HG03159 (cell line): ENCODE measurements at regions not wholly inside any gene's neighbourhood (a gene's known extent, or its start where the extent isn't known, plus 50 kb on each side); places are given as distances from the start of the nearest gene placed in this dataset.

Experiments
- ATAC-seq: cut with Tn5 transposase; IDR thresholded peaks from one replicate; pipeline ENCODE4 v1.9.1; 2021; ENCODE audit warnings: mild to moderate bottlenecking, moderate library complexity; ENCODE audit not compliant: unreplicated experiment

GRCh38 chr18:73742957-73743356 is 404.7 kb downstream of the FBXO15 start:
- no peak for ATAC-seq

- no peak for ATAC-seq
Measured at GRCh38 chr18:73741946-73742345, 405.7 kb downstream of the FBXO15 start.

GRCh38 chr18:73739098-73739497 is 408.5 kb downstream of the FBXO15 start:
- no peak for ATAC-seq

DNA sequence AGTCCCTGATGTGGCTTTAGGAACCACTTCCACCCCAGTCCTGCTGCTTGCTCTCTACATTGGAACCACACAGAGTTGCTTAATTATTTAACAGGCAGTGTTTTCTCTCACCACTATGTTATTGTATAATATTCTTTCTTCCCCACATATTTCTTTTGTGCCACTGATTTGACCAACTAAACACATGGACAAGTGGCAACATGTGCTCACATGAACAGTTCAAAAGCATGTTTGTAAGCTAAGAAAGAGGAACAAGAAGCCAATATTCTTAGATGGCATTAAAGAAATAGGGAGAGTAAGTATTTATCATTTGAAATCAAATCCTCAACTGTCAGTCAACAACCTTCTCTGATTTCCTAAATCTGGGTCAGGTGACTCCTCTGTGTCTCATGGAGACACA is 409.6 kb downstream of the FBXO15 start:
- no peak for ATAC-seq

DNA sequence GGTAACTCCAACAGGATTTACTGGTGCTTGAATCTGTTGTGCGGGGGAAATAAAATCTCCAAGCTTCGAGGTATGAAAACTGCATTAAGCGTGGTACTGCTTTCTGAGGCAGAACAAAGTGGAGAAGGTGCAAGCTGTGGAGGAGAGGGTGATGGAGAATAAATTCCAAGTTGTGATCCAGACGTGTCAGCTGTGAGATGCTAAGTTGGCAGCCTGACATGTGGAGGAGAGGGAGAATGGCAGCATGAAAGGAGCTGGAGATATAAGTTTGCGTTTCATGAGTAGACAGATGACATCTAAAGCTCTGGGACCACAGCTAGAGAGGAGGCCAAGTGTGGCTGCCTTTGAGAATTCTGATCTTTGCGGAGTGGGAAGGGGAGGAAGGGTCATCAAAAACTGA is 411.8 kb downstream of the FBXO15 start:
- ATAC-seq, result no peak

DNA sequence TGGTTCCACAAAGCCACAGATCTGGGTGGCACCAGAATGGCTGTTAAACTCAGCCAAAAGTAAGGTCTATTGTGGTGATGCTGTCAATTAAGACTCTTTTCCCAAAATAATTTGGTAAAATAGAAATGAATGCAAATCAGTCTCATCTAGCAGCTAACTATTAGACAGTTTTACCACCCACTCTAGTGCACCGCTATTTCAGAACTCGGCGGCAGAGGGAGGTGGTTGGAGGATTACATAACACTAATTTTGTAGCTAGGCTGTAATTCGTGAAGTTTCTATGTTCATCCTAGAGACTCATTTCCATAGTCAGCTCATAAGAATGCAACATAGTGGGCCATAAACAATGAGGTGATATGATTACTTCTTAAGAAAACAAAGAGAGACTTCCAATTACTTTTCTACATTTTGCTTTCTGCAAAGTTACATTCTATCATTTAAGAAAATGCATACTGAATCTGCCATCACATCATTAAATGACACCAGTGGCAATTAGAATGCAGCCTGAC is 413.8 kb downstream of the FBXO15 start:
- ATAC-seq, result no peak

GRCh38 chr18:73733376-73733775 is 414.3 kb downstream of the FBXO15 start:
- ATAC-seq, result no peak

DNA sequence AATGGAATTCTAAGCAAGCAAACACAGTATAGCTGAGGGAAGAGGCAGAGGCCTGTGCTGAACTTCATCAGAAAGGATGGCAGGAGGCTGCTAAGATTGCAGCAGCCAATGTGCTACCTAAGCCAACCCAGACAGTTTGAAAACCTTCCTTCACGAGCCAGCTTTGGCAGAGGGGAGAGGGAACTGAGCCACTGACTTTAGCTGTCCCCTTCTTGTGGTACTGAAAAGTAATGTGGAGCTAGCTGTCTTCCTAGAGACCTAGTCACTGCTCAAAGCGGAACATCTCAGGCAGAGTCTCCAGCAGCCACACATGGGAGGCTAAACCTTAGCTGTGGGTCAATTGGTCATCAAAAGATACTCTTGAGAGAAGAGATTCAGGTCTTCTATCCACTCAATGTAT is 419.0 kb downstream of the FBXO15 start:
- no peak for ATAC-seq

DNA sequence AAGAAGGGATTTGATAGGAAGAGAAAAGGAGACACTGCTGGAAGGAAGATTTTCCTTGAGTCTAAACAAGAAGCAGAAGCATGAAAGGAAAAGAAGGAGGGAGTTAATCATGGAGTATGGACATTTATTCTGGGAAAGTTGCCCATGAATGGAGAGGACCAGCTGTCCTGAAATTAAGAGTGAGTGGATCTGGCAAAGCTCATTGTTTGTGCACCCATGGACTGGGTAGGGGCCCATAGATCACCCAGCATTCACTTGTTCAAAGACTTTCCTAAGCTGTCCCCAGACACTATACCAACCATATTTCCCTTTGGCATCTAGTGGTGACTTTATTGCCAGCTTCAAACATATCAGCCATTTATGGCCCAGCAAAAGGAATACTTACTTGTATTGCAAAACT is 422.7 kb downstream of the FBXO15 start:
- ATAC-seq, result no peak

DNA sequence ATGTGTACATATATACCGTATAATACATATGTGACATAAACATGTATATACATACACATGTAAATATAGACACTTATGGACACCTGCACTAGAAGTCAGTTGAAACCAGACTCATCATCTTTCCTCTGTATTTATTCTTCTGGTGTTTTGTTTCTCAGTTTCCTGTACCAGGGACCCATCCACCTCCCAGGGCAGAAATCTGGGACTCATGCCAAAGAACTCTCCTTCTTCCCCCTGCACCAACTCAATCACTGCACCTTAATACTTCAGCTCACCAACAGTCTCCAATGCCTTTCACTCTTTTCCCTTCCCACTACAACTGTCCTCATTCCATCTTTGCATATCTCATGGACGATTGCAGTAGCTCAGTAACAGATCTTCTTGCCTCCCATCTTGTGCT is 428.0 kb downstream of the FBXO15 start:
- no peak for ATAC-seq

GRCh38 chr18:73717570-73717969 is 430.1 kb downstream of the FBXO15 start:
- no peak for ATAC-seq

DNA sequence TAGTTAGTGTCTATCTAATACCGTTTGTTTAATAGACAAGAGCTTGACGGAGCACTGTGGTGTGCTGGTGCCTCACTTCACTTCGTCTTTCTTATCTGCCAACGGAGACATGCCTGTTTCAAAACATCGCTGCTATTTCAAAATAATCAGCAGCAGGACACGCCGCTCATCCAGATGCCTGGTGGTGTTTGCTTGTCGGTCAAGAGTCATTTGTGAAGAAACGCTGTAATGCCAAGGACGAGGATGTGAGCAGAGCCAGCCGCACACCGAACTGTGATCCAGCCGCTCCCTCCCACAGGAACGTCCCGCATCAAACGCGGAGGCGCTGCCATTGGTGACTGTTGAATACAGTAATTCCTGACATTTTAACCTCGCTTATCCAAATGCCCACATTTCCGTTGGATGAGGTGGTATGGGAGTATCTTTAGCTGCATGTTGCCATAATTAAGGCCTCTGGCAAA is 432.4 kb downstream of the FBXO15 start:
- ATAC-seq, result no peak

DNA sequence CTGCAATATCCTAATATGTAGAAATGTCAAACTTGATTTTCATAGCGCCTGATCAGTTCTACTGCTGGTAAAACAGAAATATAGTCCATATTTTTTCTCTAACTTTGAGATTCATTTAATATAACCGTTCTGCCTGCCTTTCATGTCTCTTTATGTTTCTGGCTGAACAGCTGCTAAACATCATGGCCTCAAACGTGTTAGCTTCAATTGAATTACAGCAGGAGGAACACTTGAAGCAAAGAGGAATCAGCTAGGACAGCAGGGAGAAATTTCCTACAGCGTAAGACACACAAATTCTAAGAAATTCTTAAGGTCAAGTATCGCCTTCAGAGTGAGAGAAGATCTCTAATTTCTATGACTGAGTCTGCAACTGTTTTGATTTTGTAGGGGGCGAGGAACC is 433.2 kb downstream of the FBXO15 start:
- ATAC-seq, result no peak

GRCh38 chr18:73711256-73711655 is 436.4 kb downstream of the FBXO15 start:
- no peak for ATAC-seq

DNA sequence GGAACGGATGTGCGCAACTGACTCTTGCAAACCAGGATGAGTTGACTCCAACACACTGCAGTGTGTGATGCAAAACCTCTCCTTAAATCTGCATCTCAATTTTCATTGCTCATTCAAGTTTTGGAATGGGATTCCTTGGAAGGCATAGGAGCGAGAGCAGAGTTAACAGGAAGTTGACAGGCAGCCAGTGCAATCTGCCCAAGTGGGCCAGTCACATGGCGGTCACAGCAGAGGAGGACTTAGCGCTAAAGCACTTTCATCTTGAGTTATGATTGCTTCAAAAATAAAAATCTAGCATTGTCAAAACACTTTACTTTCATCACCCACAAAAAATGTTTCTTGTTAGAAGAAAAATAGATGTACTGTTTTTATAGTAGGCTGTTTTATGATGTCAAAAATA is 439.0 kb downstream of the FBXO15 start:
- no peak for ATAC-seq

GRCh38 chr18:73707035-73707434 is 440.6 kb downstream of the FBXO15 start:
- ATAC-seq, result no peak

DNA sequence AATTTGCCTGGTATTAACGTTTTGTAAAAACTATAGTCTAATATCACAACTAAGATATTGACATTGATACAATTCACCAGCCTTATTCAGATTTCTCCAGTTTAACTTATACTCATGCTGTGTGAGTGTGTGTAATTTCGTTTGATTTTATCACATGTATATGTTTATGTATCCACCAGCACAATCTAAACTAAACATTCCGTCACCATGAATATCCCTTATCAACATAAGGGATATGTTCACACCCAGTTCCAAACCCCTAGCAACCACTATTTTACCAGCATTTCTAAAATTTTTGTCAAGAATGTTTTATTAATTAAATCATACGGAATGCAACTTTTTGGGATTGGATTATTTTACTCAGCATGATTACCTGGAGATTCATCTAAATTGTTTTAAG is 450.3 kb downstream of the FBXO15 start:
- ATAC-seq, result no peak

- no peak for ATAC-seq
Measured at GRCh38 chr18:73696698-73697097, 450.9 kb downstream of the FBXO15 start.

GRCh38 chr18:73696171-73696570 is 451.5 kb downstream of the FBXO15 start:
- ATAC-seq, result no peak

- ATAC-seq, result no peak
Measured at GRCh38 chr18:73693091-73693490, 454.5 kb downstream of the FBXO15 start.

GRCh38 chr18:73691624-73692023 is 456.0 kb downstream of the FBXO15 start:
- ATAC-seq, result no peak

DNA sequence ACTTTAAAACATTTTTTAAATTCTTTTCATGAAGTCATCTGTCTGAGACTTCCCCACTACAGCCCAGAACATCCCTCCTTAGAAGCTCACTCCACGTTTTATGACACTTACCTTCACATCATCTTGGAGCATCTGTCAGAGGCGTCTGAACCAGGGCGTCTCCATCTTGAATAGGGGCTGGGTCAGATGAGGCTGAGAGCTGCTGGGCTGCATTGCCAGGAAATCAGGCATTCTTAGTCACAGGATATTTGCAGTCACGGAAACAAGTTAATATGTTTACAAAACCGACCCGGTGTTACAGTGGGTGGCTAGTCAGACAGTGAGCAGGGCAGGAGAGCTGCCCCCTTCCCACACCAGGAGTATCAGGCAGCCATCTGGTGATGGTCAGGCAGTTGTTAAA is 456.5 kb downstream of the FBXO15 start:
- no peak for ATAC-seq

- no peak for ATAC-seq
Measured at GRCh38 chr18:73690222-73690621, 457.4 kb downstream of the FBXO15 start.
